KMS-11 (cell line): ENCODE measurements at regions not wholly inside any gene's neighbourhood (a gene's known extent, or its start where the extent isn't known, plus 50 kb on each side); places are given as distances from the start of the nearest gene placed in this dataset.

Source experiments
- H2AFZ ChIP-seq: fragments of 200-600 bp; sonication (generic); 2 replicates; pipeline ENCODE4 v1.6.1; 2016; ENCODE audit warnings: antibody characterized with exemption, mixed run types, low read depth
- H3K27ac ChIP-seq: fragments of 200-600 bp; sonication (generic); 2 replicates; pipeline ENCODE4 v1.6.1; 2016; ENCODE audit warnings: mild to moderate bottlenecking, mixed run types
- H3K27me3 ChIP-seq: fragments of 200-600 bp; sonication (generic); 2 replicates; pipeline ENCODE4 v1.6.1; 2017; ENCODE audit warnings: mild to moderate bottlenecking, low read depth, mixed run types, moderate library complexity; ENCODE audit not compliant: insufficient read depth
- H3K36me3 ChIP-seq: fragments of 200-600 bp; sonication (generic); 2 replicates; pipeline ENCODE4 v1.6.1; 2017; ENCODE audit warnings: mild to moderate bottlenecking, mixed run types; ENCODE audit not compliant: insufficient read depth
- H3K4me1 ChIP-seq: fragments of 200-600 bp; sonication (generic); 2 replicates; pipeline ENCODE4 v1.6.1; 2016; ENCODE audit warnings: mild to moderate bottlenecking, low read depth, mixed run types; ENCODE audit not compliant: poor library complexity, severe bottlenecking
- H3K4me2 ChIP-seq: fragments of 200-600 bp; sonication (generic); 2 replicates; pipeline ENCODE4 v1.7.0; 2016; ENCODE audit warnings: mild to moderate bottlenecking, mixed run types
- H3K4me3 ChIP-seq: fragments of 200-600 bp; sonication (generic); IDR thresholded peaks from 2 replicates; pipeline ENCODE4 v1.6.1; 2017; ENCODE audit warnings: low read depth, low read length, mixed read lengths; ENCODE audit not compliant: insufficient read depth
- H3K79me2 ChIP-seq: fragments of 200-600 bp; sonication (generic); 2 replicates; pipeline ENCODE4 v1.6.1; 2016; ENCODE audit warnings: low read depth, mixed run types; ENCODE audit not compliant: insufficient read depth
- H3K9ac ChIP-seq: fragments of 200-600 bp; sonication (generic); 2 replicates; pipeline ENCODE4 v1.6.1; 2016; ENCODE audit warnings: mild to moderate bottlenecking, mixed run types
- H4K20me1 ChIP-seq: fragments of 200-600 bp; sonication (generic); 2 replicates; pipeline ENCODE4 v1.6.1; 2016; ENCODE audit warnings: mild to moderate bottlenecking, mixed run types; ENCODE audit not compliant: insufficient read depth
- CTCF ChIP-seq: fragments of 200-600 bp; sonication (generic); conservative IDR thresholded peaks from 2 replicates; pipeline ENCODE4 v1.6.1; 2017; ENCODE audit warnings: low read depth, mild to moderate bottlenecking, antibody characterized with exemption, low read length, moderate library complexity, mixed read lengths

GRCh38 chr17:79353016-79353415 is 257.8 kb downstream of the RBFOX3 start:
- TF ChIP-seq CTCF, result no peak
- no peaks in the 10 kb centered on the region for H4K20me1 ChIP-seq

GRCh38 chr17:79350533-79350932 is 260.3 kb downstream of the RBFOX3 start:
- Histone ChIP-seq H3K27ac (no peak overlapping the region), H2AFZ (no peak overlapping the region), H3K79me2 (no peaks in the 10 kb centered on the region), H3K4me2 (no peak overlapping the region), H3K4me1 (no peaks in the 10 kb centered on the region), H3K36me3 (no peaks in the 10 kb centered on the region), H4K20me1 (no peaks in the 10 kb centered on the region), H3K27me3 (peaks cover 92% of the 10 kb centered on the region), H3K4me3 (no peak overlapping the region), H3K9ac (no peak overlapping the region)
- no peak for TF ChIP-seq CTCF

More at GRCh38 chr17:79353016-79353415, 257.8 kb downstream of the RBFOX3 start:
- Histone ChIP-seq H3K36me3 (no peaks in the 10 kb centered on the region), H3K27ac (no peak overlapping the region), H3K4me3 (no peak overlapping the region), H3K79me2 (no peaks in the 10 kb centered on the region), H3K4me1 (no peaks in the 10 kb centered on the region), H2AFZ (no peak overlapping the region), H3K4me2 (no peak overlapping the region), H3K27me3 (peaks cover 92% of the 10 kb centered on the region), H3K9ac (no peak overlapping the region)

GRCh38 chr17:79349506-79350400 is 261.1 kb downstream of the RBFOX3 start:
- Histone ChIP-seq H3K27me3 (peaks cover 93% of the 10 kb centered on the region), H3K4me3 (no peak overlapping the region), H4K20me1 (no peaks in the 10 kb centered on the region), H3K9ac (no peak overlapping the region), H3K4me1 (no peaks in the 10 kb centered on the region), H3K27ac (no peak overlapping the region), H3K36me3 (no peaks in the 10 kb centered on the region), H3K4me2 (no peak overlapping the region), H3K79me2 (no peaks in the 10 kb centered on the region), H2AFZ (no peak overlapping the region)
- TF ChIP-seq CTCF, result no peak

- H3K27ac ChIP-seq, result no peak overlapping the region
- no peak overlapping the region for H3K4me2 ChIP-seq
- H3K79me2 ChIP-seq, result no peaks in the 10 kb centered on the region
- no peaks in the 10 kb centered on the region for H3K36me3 ChIP-seq
- H3K27me3 ChIP-seq, result peaks cover 95% of the 10 kb centered on the region
- no peaks in the 10 kb centered on the region for H4K20me1 ChIP-seq
- no peak overlapping the region for H3K9ac ChIP-seq
- no peak overlapping the region for H2AFZ ChIP-seq
- H3K4me3 ChIP-seq, result no peak overlapping the region
- H3K4me1 ChIP-seq, result no peaks in the 10 kb centered on the region
- no peak for TF ChIP-seq CTCF
Observed at GRCh38 chr17:79342376-79342775, 267.8 kb downstream of the ENGASE start.
